GM21447 (cell line): ENCODE measurements at regions not wholly inside any gene's neighbourhood (a gene's known extent, or its start where the extent isn't known, plus 50 kb on each side); places are given as distances from the start of the nearest gene placed in this dataset.

Experiments used
- ATAC-seq: cut with Tn5 transposase; IDR thresholded peaks from one replicate; pipeline ENCODE4 v1.9.1; 2021; ENCODE audit not compliant: unreplicated experiment

DNA sequence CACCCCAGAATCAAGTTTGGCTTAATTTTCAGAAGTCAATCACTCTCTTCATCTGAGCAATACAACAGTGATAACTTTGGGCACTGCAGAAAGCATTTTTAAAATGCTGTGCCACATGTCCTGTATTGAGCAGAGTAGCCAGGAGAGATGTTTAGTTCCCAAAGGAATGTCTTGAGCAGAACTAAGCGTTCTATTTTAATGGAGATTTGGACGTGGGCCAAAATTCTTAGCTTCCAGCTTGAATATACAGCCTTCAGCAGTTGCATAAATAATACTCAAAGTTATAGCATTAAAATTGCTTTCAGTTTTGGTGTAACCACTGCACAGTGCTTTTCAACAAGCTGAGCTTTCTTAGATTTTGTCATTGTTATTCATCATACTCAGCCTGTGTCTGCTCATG, 679.2 kb downstream of the NLGN4X start:
- ATAC-seq: no peak

DNA sequence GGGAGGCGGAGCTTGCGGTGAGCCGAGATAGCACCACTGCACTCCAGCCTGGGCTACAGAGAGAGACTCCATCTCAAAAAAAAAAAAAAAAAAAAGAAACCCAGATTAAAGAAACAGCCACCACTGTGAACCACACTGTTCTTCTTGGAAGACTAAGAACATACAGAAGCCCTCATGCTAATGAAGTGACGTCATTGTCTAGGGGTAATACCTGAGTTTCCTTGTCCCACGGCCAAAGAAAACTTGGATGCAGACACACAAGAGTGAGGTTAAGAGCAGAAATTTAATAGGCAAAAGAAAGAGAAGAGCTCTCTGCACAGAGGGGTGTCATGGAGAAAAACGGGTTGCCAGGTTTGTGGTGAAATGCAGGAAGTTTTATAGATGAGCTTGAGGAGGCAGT, 691.6 kb downstream of the NLGN4X start:
- no peak for ATAC-seq

GRCh38 chrX:5536261-5536660, 692.4 kb downstream of the NLGN4X start:
- ATAC-seq: no peak

DNA sequence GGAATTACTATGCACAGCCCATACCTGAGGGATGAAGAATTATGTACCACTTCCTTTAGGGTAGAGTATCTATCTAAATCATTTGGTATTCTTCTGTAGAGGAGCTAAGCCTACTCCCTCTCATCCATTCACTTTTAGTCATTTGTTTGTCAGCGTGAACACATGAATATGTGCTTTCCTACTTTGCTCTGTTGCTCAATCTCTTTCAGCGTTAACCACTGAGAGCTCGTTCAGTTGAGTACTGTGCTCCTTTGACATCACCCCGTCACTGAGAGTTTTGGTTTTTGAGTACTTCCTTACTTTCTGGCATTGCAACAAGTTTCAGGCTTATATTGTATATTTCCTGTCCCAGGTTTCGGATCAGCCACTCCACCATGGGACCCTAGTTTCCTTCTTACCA, 700.6 kb downstream of the NLGN4X start:
- ATAC-seq: no peak

DNA sequence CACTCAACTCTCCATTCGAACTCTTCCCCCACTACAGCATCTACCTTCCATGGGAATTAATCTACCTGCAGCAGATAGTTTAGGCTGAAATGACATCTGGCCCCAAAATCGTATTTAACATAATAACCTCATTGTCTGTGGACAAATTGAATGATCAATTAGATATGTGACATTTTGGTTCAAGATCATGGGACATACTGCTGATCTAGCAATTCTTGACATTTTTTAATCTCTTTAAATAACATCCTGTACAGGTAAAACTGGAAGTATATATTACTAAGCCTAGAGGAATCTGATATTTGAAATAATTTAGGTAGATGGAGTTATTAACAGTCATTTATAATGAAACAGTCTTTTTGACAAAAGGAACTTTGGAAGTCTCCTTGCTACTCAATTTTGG, 702.5 kb downstream of the NLGN4X start:
- ATAC-seq: no peak

- no peak for ATAC-seq
Measured at GRCh38 chrX:5490786-5491563, 737.7 kb downstream of the NLGN4X start.

GRCh38 chrX:5474282-5474681, 754.4 kb downstream of the NLGN4X start:
- no peak for ATAC-seq

GRCh38 chrX:5458300-5458842, 770.3 kb downstream of the NLGN4X start:
- no peak for ATAC-seq

DNA sequence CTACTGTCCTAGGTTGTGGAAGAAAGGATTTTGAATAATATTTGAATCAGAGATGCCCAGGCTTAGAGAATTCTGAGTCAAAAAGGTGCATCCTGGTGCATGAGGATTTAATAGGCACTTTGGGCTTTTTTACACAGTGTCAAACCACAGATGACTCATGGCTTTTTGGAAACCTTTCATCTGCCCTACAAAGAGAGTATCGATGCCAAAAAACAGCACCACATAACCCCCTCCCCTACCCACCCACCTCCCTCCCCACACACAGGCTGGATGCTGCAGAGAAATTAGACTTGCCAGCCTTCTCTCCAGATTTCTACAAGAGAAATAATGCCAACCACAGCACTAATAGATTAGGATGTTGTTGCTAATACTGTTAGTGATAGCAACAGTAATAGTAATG, 779.3 kb downstream of the NLGN4X start:
- no peak for ATAC-seq

- no peak for ATAC-seq
Measured at GRCh38 chrX:5431823-5432222, 796.8 kb downstream of the NLGN4X start.

DNA sequence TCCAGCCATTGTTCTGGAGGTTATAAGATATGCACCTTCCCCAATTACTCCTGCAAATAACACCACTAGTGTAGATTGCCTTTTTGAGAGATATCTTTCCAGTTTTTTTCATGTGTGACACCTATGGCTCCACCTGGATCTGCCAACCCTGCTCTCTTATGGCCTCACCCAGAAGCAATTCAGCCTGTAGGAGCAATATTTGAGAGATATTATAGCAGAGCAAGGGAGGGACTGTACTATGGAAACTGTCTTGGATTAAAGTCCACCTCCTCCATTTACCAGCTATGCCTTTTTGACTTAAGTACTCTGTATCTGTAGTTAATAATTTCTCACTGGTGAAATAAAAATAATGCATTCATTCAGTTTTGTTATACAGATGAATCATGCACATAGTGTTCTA, 803.5 kb downstream of the NLGN4X start:
- ATAC-seq: no peak

DNA sequence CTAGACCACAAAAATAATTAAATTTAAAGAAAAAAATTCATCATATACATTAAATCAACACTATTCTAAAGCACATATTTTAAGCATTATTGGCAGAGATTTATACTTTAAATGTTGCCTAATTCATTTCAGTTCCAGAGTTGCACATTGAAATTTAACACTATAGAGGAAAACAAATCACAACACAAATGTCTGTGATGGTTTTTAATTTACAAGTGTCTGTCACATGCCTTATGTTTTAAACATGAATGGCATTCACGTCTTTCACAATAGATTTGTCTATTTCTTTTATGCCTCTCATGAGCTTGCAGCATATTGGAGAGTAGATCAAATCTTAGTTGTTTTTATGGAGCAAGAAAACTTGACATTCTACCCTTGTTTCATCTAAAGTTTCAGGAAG, 811.3 kb downstream of the NLGN4X start:
- ATAC-seq: no peak

DNA sequence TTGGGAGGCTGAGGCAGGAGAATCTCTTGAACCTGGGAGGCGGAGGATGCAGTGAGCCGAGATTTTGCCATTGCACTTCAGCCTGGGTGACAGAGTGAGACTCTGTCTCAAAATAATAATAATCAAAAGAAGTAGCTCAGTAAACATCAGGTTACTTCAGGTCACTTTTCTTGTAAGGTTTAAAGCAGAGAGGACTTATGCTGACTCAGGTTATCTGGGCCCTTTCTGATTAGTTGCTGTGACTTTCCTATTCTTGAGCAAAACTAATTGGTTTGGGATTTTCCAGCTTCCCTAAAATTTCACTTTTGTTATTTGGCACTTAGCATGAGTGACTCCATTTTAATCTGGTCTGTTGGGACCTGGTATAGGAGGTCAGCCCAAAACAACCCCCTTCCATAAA, 812.9 kb downstream of the NLGN4X start:
- no peak for ATAC-seq

- ATAC-seq: no peak
Measured at GRCh38 chrX:5409106-5409505, 819.6 kb downstream of the NLGN4X start.

- no peak for ATAC-seq
Measured at GRCh38 chrX:5402461-5402860, 826.2 kb downstream of the NLGN4X start.

- no peak for ATAC-seq
Measured at GRCh38 chrX:5399403-5399802, 829.3 kb downstream of the NLGN4X start.

DNA sequence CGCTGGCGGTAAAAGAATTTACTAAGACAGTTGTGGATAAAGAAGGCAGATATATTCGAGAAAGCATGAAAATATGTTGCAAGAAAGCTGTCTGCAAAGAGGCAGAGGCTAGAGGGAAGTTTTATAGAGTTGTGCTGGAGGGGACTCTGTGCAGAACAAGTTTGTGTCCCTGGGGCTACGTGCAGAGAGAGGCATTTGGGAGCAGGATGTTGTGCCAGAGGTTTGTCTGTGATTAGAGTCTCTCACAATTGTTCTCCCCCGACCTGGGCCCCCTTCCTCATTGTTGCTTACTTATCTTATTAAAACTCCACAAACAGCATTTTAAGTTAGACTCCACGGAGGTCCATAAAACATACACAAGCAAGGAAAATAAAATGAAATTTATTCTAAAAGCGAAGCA, 831.3 kb downstream of the NLGN4X start:
- ATAC-seq: no peak

DNA sequence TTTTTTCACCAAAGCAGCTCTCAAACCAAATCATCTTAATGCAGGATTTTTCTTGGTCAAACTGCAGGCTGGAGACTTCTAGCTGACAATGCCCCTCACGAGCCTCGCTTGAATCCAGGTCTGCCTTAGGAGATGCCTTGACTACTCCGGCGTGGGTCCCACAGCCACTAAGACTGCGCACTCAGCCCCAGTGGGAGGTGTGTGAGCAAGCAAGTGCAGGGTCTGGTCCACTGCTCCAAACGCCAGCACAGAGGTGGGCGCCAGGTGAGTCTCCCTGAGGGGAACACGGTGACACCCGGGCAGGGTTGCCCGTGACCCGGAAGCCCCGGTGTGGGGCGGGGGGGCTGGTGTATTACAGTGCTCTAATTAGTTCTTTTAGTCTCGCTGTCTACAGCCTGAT, 838.3 kb downstream of the NLGN4X start:
- ATAC-seq: no peak

- no peak for ATAC-seq
Measured at GRCh38 chrX:5388087-5388486, 840.6 kb downstream of the NLGN4X start.

DNA sequence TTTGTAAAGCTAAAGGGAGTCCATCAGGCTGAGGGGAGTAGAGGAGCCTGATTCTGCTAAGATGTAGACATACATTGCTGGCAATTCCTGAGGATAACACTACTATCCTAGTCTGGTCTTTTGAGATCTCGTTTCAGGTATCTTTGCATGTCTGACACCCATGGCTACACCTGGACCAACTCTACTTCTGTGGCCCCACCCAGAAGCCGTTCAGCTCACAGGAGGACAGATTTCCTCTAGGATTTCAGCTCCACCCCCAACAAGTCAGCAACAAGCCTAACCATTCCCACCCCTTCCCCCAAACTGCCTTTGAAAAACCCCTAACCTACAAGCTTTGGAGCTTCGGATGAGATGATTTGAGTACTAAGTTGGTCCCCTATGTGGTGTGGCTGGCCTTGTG, 848.2 kb downstream of the NLGN4X start:
- no peak for ATAC-seq

GRCh38 chrX:5341902-5342301, 886.8 kb downstream of the NLGN4X start:
- no peak for ATAC-seq

- no peak for ATAC-seq
Measured at GRCh38 chrX:5337160-5337559, 891.5 kb downstream of the NLGN4X start.

- no peak for ATAC-seq
Measured at GRCh38 chrX:5324546-5324945, 904.1 kb downstream of the NLGN4X start.
